Suprapubic skin (tissue), 4 donors: ENCODE measurements at regions not wholly inside any gene's neighbourhood (a gene's known extent, or its start where the extent isn't known, plus 50 kb on each side); places are given as distances from the start of the nearest gene placed in this dataset.

Experiments
- EP300 ChIP-seq: sonication (generic); formaldehyde crosslinking; IDR thresholded peaks from one replicate; pipeline ENCODE4 v1.6.1; 2017; ENCODE audit warnings: antibody characterized with exemption
- POLR2A ChIP-seq, 2 donors: fragments of 450-650 bp; IDR thresholded peaks; one replicate each; pipeline ENCODE4 v1.6.1; 2017; ENCODE audit warnings: antibody characterized with exemption in 2 of 2, mild to moderate bottlenecking in 2 of 2, moderate library complexity in 2 of 2
- POLR2AphosphoS5 ChIP-seq, 3 donors: sonication (generic); formaldehyde crosslinking; IDR thresholded peaks; one replicate each; pipeline ENCODE4 v1.6.1; 2017; ENCODE audit warnings: antibody characterized with exemption in 3 of 3
- TF ChIP-seq, protein P1 (sequence below), 2 donors: fragments of 200-600 bp in 1 of 2; fragments of 450-650 bp in 1 of 2; sonication (generic) in 1 of 2; IDR thresholded peaks; one replicate each; pipeline ENCODE4 v1.5.1; 2016 to 2019; ENCODE audit warnings: antibody characterized with exemption in 2 of 2, mild to moderate bottlenecking in 1 of 2, moderate library complexity in 1 of 2

DNA sequence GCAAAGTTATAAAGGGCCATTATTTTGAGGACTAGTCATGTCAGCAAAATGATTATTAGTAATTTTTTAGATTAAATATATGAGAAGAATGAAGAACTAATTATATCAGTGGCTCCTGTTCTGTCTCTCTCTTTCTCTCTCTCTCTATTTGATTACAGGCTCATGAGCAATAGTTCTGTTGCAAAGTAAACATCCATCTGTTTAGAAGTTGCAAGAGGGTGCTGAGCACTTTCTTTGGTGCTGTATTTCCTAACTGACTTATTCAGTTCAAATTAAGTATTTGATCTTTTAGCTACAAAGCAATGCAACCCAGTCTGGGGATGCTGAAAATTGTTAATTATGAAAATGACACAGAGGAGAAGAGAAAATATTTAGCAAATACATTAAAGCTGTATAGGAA, 408.1 kb upstream of the UBE2E3 start:
- TF ChIP-seq, protein P1, sequence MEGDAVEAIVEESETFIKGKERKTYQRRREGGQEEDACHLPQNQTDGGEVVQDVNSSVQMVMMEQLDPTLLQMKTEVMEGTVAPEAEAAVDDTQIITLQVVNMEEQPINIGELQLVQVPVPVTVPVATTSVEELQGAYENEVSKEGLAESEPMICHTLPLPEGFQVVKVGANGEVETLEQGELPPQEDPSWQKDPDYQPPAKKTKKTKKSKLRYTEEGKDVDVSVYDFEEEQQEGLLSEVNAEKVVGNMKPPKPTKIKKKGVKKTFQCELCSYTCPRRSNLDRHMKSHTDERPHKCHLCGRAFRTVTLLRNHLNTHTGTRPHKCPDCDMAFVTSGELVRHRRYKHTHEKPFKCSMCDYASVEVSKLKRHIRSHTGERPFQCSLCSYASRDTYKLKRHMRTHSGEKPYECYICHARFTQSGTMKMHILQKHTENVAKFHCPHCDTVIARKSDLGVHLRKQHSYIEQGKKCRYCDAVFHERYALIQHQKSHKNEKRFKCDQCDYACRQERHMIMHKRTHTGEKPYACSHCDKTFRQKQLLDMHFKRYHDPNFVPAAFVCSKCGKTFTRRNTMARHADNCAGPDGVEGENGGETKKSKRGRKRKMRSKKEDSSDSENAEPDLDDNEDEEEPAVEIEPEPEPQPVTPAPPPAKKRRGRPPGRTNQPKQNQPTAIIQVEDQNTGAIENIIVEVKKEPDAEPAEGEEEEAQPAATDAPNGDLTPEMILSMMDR (IDR thresholded peaks at IDR 0.05) = no peak
- no peak for TF ChIP-seq POLR2A (IDR thresholded peaks at IDR 0.05)
- TF ChIP-seq POLR2AphosphoS5 (IDR thresholded peaks at IDR 0.05) = no peak
- no peak for TF ChIP-seq EP300
